GM19099 (cell line): ENCODE measurements at regions not wholly inside any gene's neighbourhood (a gene's known extent, or its start where the extent isn't known, plus 50 kb on each side); places are given as distances from the start of the nearest gene placed in this dataset.

Experiments
- POLR2A ChIP-seq: IDR thresholded peaks from 3 replicates; pipeline ENCODE4 v1.6.1; 2011; ENCODE audit warnings: low read depth; ENCODE audit not compliant: insufficient read length; ENCODE audit errors: extremely low read depth

DNA sequence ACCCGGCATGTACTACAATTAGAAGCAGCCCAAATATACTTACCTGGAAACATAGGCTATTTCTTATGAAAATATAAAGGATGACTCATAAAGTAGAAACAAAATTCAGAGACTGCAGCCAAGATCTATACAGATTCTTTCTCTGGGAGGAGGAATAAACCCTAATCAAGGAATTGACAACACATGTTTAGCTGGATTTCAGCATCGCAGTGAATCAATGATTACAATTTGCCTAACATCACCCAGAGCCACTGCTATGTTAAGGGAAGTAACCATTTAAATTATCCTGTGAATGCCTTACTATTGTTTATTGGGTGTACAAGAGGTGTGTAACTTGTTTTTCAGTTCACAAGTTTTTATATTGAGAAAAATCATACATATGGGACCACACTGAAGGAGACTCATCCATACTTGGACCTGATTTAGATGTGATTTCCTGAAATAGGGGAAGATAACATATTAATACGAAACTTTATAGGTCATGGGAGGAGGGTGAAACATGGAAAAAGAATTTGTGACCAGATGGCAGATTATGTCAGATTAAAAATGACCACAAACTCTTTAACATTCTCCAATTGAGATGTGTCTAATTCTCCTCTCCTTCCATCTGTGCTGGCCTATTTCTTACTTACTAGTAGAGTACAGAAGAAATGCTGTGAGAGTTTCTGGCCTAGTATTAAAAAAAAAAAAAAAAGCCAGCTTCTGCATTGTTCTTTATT lies 1168.4 kb downstream of the SLITRK1 start:
- TF ChIP-seq POLR2A = no peak

DNA sequence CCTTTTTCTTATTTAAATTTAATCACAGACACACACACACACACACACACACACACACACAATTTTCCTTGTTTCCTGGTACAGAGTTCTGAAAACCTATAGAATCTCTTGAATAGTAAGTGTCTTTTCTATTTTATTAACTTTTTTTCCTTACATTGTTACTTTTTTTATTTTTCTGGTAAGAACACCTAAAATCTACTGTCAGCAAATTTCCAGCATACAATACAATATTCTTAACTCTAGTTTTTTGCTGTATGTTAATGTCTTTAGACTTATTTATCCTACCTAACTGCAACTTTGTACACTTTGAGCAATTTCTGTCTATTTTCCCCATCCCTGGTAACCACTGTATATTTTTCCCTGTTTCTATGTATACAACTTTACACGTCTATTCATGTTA lies 1179.8 kb downstream of the SLITRK1 start:
- TF ChIP-seq POLR2A = no peak

DNA sequence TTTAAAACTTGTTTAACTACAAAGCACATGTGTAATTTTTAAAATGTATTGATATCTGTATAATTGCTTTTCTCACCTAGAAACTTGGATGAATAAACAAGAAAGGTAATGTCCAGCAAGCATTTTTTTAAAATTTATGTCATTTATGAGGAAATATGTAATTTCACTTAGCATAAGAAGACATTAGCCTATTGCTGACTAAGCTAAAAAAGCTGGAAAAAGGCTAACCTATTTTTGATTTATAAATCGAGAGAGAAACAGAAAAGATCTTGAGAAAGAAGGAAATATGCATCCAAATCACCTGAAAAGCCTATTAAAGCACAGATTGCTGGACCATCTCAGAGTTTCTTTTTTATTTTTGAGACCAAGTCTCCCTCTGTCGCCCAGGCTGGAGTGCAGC lies 1181.3 kb downstream of the SLITRK1 start:
- TF ChIP-seq POLR2A = no peak

DNA sequence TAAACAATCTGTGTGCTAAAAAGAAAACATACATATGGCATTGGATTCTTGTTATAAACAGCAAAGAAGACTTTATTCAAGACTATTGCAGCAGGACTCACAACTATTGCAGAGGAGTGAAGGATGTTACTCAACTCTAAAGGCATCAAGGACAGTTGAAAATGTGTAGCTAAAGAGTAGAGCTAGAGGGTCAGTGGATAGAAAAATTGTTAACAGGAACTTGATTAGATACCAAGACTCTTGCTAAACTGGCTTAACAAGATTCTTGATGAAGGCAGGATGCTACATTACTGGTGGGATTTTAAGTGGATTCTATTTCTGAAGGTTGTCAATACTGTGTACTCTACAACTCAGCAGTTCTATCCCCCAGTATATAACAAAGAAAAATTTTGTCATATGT lies 1183.3 kb downstream of the SLITRK1 start:
- no peak for TF ChIP-seq POLR2A

DNA sequence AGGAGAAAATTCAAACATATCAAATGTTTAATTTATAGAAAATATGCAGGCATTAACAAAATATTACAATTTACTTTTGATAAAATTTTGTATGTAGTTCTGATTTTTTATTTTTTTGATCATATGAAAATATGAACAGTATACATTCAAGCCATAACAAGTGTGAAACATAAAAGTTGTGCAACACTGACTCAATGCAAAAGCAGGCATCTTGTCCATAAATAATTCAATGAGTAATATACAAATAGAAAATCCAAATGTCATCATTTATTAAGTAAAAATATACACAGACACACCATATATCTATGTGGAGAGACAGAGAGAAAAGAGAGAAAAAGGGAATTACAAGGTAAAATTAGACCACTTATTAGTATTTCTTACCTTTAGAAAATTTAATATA lies 1183.9 kb downstream of the SLITRK1 start:
- TF ChIP-seq POLR2A = no peak

DNA sequence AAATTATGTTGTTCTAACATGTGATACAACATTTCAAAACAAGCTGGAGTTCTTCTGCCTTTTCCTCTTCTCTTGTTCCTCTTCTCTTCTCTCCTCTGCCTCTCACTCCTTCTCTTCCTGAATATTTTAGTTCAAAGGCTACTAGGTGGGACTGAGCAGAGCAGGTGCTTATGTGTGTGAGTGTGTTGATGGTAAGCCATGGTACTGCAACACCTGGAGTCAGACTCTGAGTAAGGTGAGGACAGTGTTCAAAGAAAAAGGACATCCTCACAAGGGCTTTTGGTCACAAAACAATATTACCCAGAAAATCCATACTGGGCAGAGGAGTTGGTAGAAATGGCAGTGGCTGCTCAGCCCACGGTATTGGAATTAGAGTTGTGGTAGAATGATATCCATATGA lies 1188.7 kb downstream of the SLITRK1 start:
- TF ChIP-seq POLR2A = no peak

DNA sequence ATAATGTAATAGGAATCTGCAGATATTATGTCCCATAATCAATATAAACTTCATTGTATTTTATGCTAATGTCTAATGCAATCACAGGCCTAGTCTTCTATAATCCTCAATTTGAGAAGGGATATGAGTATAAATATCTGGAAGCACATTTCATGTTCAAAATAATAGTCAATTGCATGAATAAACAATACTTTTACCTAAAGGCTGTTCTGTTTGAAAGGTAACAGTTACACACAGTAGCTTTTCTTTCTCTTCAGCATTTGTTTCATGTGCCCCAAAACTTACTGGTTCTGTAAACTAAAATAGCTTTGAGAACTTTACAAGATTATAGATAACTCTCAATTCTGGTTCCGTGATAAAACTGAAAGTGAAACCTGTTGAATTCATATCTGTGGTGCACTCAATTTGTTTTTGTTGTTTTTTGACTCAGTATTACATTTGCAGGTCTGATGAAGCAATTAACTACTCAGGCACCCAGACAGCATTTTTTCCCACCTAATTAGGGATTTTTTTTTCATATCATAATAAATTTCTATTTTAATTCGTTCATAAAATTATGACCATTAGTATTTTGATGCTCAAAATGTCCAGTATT lies 1193.8 kb downstream of the SLITRK1 start:
- TF ChIP-seq POLR2A = no peak

DNA sequence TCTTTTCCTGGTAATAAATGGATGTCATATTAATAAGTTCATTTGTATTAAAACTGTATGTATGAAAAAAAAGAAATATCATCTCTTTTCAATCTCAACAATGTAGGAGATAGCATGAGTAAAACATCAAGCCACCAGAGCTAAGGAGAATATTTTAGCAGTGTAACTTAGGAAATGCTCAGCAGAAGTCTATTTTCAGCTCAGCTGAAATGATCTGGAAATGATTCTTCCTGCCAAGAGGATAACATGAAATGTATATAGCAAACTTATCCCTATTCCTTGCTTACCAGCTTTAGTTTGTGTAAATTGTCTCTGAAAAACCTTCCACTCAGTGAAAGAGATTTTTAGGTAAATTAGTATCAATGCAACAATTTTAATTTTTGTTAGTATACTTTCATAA lies 1194.4 kb downstream of the SLITRK1 start:
- no peak for TF ChIP-seq POLR2A

DNA sequence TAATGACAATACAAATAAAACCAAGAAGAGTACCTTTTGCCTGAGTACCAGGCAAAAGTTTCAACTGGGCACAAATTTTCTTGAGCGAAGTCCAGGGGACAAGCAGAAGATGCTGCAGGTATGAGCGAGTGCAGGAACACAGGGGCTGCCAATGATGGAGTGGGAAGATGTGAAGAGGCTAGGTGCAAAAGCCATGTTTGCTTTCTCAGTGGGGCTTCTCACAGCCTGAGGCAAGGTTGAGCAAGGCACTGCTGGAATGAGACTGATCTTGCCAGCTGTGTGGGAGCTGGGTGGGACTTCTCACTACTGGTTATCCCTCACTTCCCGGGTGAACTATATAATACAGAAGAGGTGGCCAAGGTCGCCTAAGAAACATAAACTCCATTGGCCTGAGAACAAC lies 1200.7 kb downstream of the SLITRK1 start:
- TF ChIP-seq POLR2A = no peak

DNA sequence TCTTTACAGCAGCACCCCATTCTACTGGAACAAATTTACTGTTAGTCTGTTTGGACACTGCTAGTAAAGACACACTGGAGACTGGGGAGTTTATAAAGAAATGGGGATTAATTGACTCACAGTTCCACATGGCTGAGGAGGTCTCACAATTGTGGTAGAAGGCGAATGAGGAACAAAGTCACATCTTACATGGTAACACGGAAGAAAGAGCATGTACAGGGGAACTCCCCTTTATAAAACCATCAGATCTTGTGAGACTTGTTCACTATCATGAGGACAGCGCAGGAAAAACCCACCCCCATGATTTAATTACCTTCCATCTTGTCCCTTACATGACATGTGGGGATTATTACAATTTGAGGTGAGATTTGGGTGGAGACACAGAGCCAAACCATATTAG lies 1204.2 kb downstream of the SLITRK1 start:
- TF ChIP-seq POLR2A = no peak

DNA sequence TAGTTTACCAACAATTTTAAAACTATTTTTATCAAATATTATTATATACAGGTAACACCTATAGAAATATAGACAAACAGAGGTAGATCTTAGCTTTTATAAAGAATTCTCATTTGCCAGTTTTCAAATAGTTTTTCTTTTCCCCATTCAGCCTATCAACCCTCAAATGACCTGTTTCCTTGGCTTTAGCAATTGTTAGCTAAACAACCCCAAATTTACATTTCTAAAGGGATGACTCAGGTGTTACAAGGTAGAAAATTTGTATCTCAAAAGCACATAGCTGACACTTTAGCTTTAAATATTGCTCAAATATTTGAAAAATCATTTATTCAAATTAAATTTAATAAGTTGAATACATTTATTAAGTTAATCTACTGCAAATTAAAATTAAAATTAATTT lies 1207.2 kb downstream of the SLITRK1 start:
- TF ChIP-seq POLR2A = no peak

DNA sequence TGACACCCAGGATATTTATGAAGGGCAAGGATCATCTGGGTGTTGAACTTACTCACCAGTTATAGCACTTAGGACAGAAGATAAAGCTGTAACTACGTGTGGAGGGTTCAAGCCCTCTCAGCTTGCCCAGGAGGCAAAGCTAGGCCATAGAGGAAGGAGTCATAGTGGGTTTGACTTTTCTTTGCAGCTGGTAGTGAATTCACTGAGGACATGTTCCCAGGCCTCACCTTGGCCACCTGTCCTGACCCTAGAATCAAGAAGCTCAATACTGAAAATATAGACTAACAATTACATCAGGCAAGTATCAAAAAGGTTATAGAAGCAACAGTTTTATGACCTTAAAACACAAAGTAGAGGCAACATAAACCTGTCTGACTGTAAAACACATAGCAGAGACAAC lies 1207.7 kb downstream of the SLITRK1 start:
- TF ChIP-seq POLR2A = no peak

DNA sequence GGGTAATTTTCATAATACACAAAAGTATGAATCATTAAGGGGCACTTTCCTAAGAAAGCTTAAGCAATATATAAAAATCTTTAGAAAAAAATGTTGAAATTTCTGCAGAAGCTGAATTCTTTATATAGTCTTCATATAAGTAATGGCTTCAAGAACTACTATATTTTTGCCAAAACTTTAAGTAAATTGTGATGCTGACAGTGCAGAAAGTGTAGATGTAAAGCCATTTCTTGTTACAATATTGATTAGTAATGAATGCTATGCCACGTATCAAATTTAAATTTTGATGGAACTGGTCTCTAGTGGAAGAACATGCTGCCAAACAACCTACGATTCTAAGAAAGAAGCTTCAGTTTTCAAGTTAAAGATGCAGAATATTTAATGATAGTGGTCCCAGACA lies 1210.0 kb downstream of the SLITRK1 start:
- TF ChIP-seq POLR2A = no peak

DNA sequence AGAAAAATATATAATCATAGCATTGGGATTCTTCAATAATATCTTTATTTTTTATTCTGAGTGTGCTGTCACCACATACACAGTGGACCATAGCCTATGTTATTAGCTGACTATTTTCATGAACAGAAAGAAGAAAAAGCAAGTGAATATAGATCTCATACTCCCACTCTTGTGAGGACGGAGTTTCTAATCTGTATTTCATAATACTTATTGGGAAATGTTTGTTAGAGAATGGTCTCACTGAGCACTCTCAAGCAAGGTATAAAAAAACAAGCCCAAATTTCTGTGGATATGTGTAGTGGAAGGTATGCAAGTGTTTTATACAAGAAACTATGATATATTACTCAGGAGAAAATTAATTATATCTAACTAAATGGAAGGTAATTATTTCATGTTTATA lies 1218.1 kb downstream of the SLITRK1 start:
- no peak for TF ChIP-seq POLR2A

DNA sequence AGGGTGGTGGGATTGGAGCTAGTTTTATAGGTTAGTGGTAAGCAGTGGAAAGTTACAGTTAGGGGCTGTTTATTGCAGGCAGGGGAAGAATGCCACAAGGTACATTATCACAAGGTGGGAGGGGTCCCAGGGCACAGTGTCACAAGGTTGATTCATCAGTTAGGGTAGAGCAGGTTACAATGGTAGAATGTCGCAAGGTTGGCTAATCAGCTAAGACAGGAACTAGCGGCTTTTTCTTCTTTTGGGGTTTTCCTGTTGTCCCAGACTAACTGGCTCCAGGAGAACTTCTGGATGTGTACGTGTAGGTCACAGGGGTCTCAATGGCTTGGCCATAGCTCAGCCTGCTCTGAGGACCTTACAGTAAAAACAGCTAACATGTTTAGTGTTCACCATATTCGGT lies 1221.1 kb downstream of the SLITRK1 start:
- no peak for TF ChIP-seq POLR2A

DNA sequence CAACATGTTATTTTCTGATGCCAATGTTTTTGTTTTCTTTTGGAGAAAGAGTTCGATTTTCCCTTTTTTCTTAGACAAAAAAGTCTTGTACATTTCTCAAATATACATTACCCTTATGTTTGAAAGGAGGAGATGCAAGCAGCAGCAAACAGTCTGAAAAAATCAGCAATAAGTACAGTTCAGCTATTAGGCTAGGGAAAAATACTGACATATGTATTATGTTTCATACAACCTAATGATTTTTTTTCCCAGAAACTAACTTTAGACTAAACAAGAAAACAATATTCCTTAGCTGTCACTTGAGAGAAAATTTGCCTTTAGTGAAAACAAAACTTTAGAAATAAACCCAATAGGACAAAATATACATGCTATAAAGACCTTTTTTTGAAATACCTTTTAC lies 1223.5 kb downstream of the SLITRK1 start:
- no peak for TF ChIP-seq POLR2A

DNA sequence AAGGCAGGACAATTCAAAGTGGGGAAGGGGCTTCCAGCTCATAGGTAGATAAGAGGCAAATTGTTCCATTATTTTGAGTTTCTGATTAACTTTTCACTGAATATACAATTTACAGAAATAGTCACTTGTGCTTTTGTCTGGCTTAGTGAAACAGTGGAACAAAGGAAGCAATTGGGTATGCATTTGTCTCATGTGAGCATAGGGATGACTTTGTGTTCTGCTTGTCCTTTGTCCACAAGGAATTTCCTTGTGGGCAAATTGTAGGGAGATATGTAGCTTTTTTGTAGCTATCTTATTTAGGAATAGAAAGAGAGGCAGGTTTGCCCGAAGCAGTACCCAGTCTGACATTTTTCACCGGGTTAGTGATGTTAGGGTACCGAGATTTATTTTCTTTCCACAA lies 1224.8 kb downstream of the SLITRK1 start:
- TF ChIP-seq POLR2A = no peak
